Suprapubic skin (tissue), 4 donors: ENCODE measurements at regions not wholly inside any gene's neighbourhood (a gene's known extent, or its start where the extent isn't known, plus 50 kb on each side); places are given as distances from the start of the nearest gene placed in this dataset.

Experiments
- DNase-seq, 2 donors: peaks; one replicate each; pipeline ENCODE4 v3.0.0-alpha.2; 2019; ENCODE audit warnings: low spot score in 2 of 2
- H3K27ac ChIP-seq: fragments of 200-600 bp; sonication (generic); one replicate; pipeline ENCODE4 v1.5.1; 2019
- H3K27me3 ChIP-seq: fragments of 200-600 bp; sonication (generic); one replicate; pipeline ENCODE4 v1.5.1; 2019
- H3K36me3 ChIP-seq: fragments of 200-600 bp; sonication (generic); one replicate; pipeline ENCODE4 v1.5.1; 2019
- H3K4me1 ChIP-seq: fragments of 200-600 bp; sonication (generic); one replicate; pipeline ENCODE4 v1.5.1; 2019
- H3K4me3 ChIP-seq: fragments of 200-600 bp; sonication (generic); one replicate; pipeline ENCODE4 v1.5.1; 2019; ENCODE audit warnings: mild to moderate bottlenecking
- H3K9me3 ChIP-seq: fragments of 200-600 bp; sonication (generic); one replicate; pipeline ENCODE4 v1.5.1; 2019
- CTCF ChIP-seq, 2 donors: fragments of 200-600 bp in 1 of 2; fragments of 450-650 bp in 1 of 2; sonication (generic) in 1 of 2; IDR thresholded peaks; one replicate each; pipeline ENCODE4 v1.5.1; 2016 to 2019; ENCODE audit warnings: antibody characterized with exemption in 2 of 2, mild to moderate bottlenecking in 1 of 2, moderate library complexity in 1 of 2
- EP300 ChIP-seq: sonication (generic); formaldehyde crosslinking; IDR thresholded peaks from one replicate; pipeline ENCODE4 v1.6.1; 2017; ENCODE audit warnings: antibody characterized with exemption
- POLR2A ChIP-seq, 2 donors: fragments of 450-650 bp; IDR thresholded peaks; one replicate each; pipeline ENCODE4 v1.6.1; 2017; ENCODE audit warnings: antibody characterized with exemption in 2 of 2, mild to moderate bottlenecking in 2 of 2, moderate library complexity in 2 of 2
- POLR2AphosphoS5 ChIP-seq, 3 donors: sonication (generic); formaldehyde crosslinking; IDR thresholded peaks; one replicate each; pipeline ENCODE4 v1.6.1; 2017; ENCODE audit warnings: antibody characterized with exemption in 3 of 3
- WGBS: methylation state at CpG from one replicate; pipeline ENCODE4 v1.1.5; 2018; 5-methylcytosine and 5-hydroxymethylcytosine counted together

- Histone ChIP-seq H3K9me3 (peaks cover 89% of the 10 kb centered on the region), H3K27ac (no peak overlapping the region), H3K27me3 (no peaks in the 10 kb centered on the region), H3K4me1 (no peaks in the 10 kb centered on the region), H3K36me3 (peaks cover 99% of the 10 kb centered on the region), H3K4me3 (no peak overlapping the region)
- 96% methylated on average over 10 of the region's 10 CpGs for WGBS
- TF ChIP-seq EP300 (no peak), POLR2A (IDR thresholded peaks at IDR 0.05) (no peak), POLR2AphosphoS5 (IDR thresholded peaks at IDR 0.05) (no peak), CTCF (IDR thresholded peaks at IDR 0.05) (no peak)
- no peak for DNase-seq
These were observed 115.7 kb downstream of the SNRPN start for GRCh38 chr15:25070353-25070963.

- TF ChIP-seq POLR2AphosphoS5 (IDR thresholded peaks at IDR 0.05) (no peak), POLR2A (IDR thresholded peaks at IDR 0.05) (no peak), CTCF (IDR thresholded peaks at IDR 0.05) (no peak), EP300 (no peak)
- Histone ChIP-seq H3K4me3 (no peak overlapping the region), H3K27ac (no peak overlapping the region), H3K27me3 (no peaks in the 10 kb centered on the region), H3K9me3 (peaks cover 76% of the 10 kb centered on the region), H3K4me1 (no peaks in the 10 kb centered on the region), H3K36me3 (peaks cover 99% of the 10 kb centered on the region)
- WGBS = 91% methylated on average over 11 of the region's 11 CpGs
- DNase-seq = no peak
These were observed 118.2 kb downstream of the SNRPN start for GRCh38 chr15:25072857-25073476.

GRCh38 chr15:25087137-25087536 is 132.3 kb downstream of the SNRPN start:
- Histone ChIP-seq H3K9me3 (peaks cover 67% of the 10 kb centered on the region), H3K4me1 (no peaks in the 10 kb centered on the region), H3K27ac (no peak overlapping the region), H3K27me3 (no peaks in the 10 kb centered on the region), H3K36me3 (peaks cover 100% of the 10 kb centered on the region), H3K4me3 (no peak overlapping the region)
- no peak for TF ChIP-seq EP300
- no peak for TF ChIP-seq CTCF (IDR thresholded peaks at IDR 0.05)
- TF ChIP-seq POLR2AphosphoS5 (IDR thresholded peaks at IDR 0.05) = no peak
- TF ChIP-seq POLR2A (IDR thresholded peaks at IDR 0.05) = no peak
- WGBS = 75% methylated on average over 5 of the region's 8 CpGs
- DNase-seq = peak in 1 of 2 donors; percentile 47

- peaks cover 66% of the 10 kb centered on the region for H3K9me3 ChIP-seq
- H3K27me3 ChIP-seq = no peaks in the 10 kb centered on the region
- TF ChIP-seq POLR2A (IDR thresholded peaks at IDR 0.05) (no peak), POLR2AphosphoS5 (IDR thresholded peaks at IDR 0.05) (no peak), EP300 (no peak), CTCF (IDR thresholded peaks at IDR 0.05) (no peak)
- no peak overlapping the region for H3K4me3 ChIP-seq
- H3K4me1 ChIP-seq = no peaks in the 10 kb centered on the region
- peaks cover 99% of the 10 kb centered on the region for H3K36me3 ChIP-seq
- DNase-seq = peak in 1 of 2 donors; percentile 44
- no peak overlapping the region for H3K27ac ChIP-seq
- WGBS = 94% methylated on average over 6 of the region's 8 CpGs
These were observed 133.5 kb downstream of the SNRPN start for GRCh38 chr15:25088261-25088790.

GRCh38 chr15:25089577-25089976 is 134.8 kb downstream of the SNRPN start:
- Histone ChIP-seq H3K36me3 (peaks cover 99% of the 10 kb centered on the region), H3K4me3 (no peak overlapping the region), H3K27me3 (no peaks in the 10 kb centered on the region), H3K27ac (no peak overlapping the region), H3K4me1 (no peaks in the 10 kb centered on the region), H3K9me3 (peaks cover 55% of the 10 kb centered on the region)
- DNase-seq = peak in 1 of 2 donors; percentile 37
- TF ChIP-seq CTCF (IDR thresholded peaks at IDR 0.05) (no peak), POLR2AphosphoS5 (IDR thresholded peaks at IDR 0.05) (no peak), EP300 (no peak), POLR2A (IDR thresholded peaks at IDR 0.05) (no peak)
- 89% methylated on average over 8 of the region's 8 CpGs for WGBS
